RWPE1 (cell line): ENCODE measurements at regions not wholly inside any gene's neighbourhood (a gene's known extent, or its start where the extent isn't known, plus 50 kb on each side); places are given as distances from the start of the nearest gene placed in this dataset.

ENCODE experiments used
- CTCF ChIA-PET: fragments of 350-600 bp; sonication (Branson Sonifier 250); formaldehyde crosslinking; extraction: SDS; loops from one replicate; lab custom pipeline; 2021; lab: Yijun Ruan, JAX
- POLR2A ChIA-PET: fragments of 400-600 bp; formaldehyde crosslinking; extraction: SDS; loops from one replicate; lab custom pipeline; 2020; ENCODE audit warnings: antibody characterized with exemption; ENCODE audit not compliant: low non-redundant PET; lab: Yijun Ruan, JAX
- DNase-seq: peaks from one replicate; pipeline ENCODE4 v3.0.0; 2012; ENCODE audit warnings: low spot score
- H3K27ac ChIP-seq: fragments of 450-650 bp; 2 replicates; pipeline ENCODE4 v1.5.1; 2017
- CTCF ChIP-seq: fragments of 450-650 bp; conservative IDR thresholded peaks from 2 replicates; pipeline ENCODE4 v1.5.1; 2017; ENCODE audit warnings: low read depth, mild to moderate bottlenecking

- ChIA-PET POLR2A (no interaction called here), CTCF (interaction anchor here (0.6 kb wide), 2 partner anchors 73 to 221 kb away, joined by 3 read pairs; no protein-coding TSS in a partner anchor)
- TF ChIP-seq CTCF, result no peak
- DNase-seq, result no peak
- no peak overlapping the region for H3K27ac ChIP-seq
These were observed 214.5 kb upstream of the UBASH3B start for GRCh38 chr11:122440811-122441665.

GRCh38 chr11:122439866-122440810 is 215.4 kb upstream of the UBASH3B start:
- no peak for TF ChIP-seq CTCF
- no peak for DNase-seq
- ChIA-PET CTCF (interaction anchor here (0.6 kb wide), 1 partner anchor 72 kb away, joined by 3 read pairs; no protein-coding TSS in a partner anchor), POLR2A (no interaction called here)
- no peak overlapping the region for H3K27ac ChIP-seq

GRCh38 chr11:122436188-122436555 is 219.3 kb upstream of the UBASH3B start:
- POLR2A ChIA-PET, result no interaction called here
- no peak overlapping the region for H3K27ac ChIP-seq
- no peak for DNase-seq
- no peak for TF ChIP-seq CTCF
- CTCF ChIA-PET, result no interaction called here

GRCh38 chr11:122435540-122436187 is 219.9 kb upstream of the UBASH3B start:
- DNase-seq, result no peak
- ChIA-PET CTCF (no interaction called here), POLR2A (no interaction called here)
- no peak for TF ChIP-seq CTCF
- H3K27ac ChIP-seq, result no peak overlapping the region

GRCh38 chr11:122434786-122435185 is 220.7 kb upstream of the UBASH3B start:
- ChIA-PET POLR2A (no interaction called here), CTCF (no interaction called here)
- H3K27ac ChIP-seq, result no peak overlapping the region
- no peak for TF ChIP-seq CTCF
- no peak for DNase-seq

GRCh38 chr11:122430490-122430889 is 225.0 kb upstream of the UBASH3B start:
- CTCF ChIA-PET, result no interaction called here
- H3K27ac ChIP-seq, result no peak overlapping the region

More at GRCh38 chr11:122430490-122430889, 225.0 kb upstream of the UBASH3B start:
- TF ChIP-seq CTCF, result no peak
- no peak for DNase-seq
- POLR2A ChIA-PET, result no interaction called here
